Upper lobe of left lung (tissue), 4 donors: ENCODE measurements at regions not wholly inside any gene's neighbourhood (a gene's known extent, or its start where the extent isn't known, plus 50 kb on each side); places are given as distances from the start of the nearest gene placed in this dataset.

Experiments used
- EP300 ChIP-seq, 4 donors: sonication (generic); formaldehyde crosslinking; IDR thresholded peaks; one replicate each; pipeline ENCODE4 v1.5.1; 2017; ENCODE audit warnings: antibody characterized with exemption in 4 of 4, control low read depth in 2 of 4
- POLR2A ChIP-seq, 4 donors: fragments of 450-650 bp; IDR thresholded peaks; one replicate each; pipeline ENCODE4 v1.5.1; 2016 to 2017; ENCODE audit warnings: antibody characterized with exemption in 4 of 4, mild to moderate bottlenecking in 2 of 4
- POLR2AphosphoS5 ChIP-seq, 2 donors: sonication (generic); formaldehyde crosslinking; IDR thresholded peaks; one replicate each; pipeline ENCODE4 v1.5.1; 2017; ENCODE audit warnings: antibody characterized with exemption in 2 of 2
- TF ChIP-seq, protein P1 (sequence below), 6 experiments: fragments of 450-650 bp in 4 of 6; fragments of 200-600 bp in 2 of 6; sonication (generic) in 2 of 6; IDR thresholded peaks; one replicate each; pipeline ENCODE4 v1.5.1; 2016 to 2019; ENCODE audit warnings: antibody characterized with exemption in 6 of 6

DNA sequence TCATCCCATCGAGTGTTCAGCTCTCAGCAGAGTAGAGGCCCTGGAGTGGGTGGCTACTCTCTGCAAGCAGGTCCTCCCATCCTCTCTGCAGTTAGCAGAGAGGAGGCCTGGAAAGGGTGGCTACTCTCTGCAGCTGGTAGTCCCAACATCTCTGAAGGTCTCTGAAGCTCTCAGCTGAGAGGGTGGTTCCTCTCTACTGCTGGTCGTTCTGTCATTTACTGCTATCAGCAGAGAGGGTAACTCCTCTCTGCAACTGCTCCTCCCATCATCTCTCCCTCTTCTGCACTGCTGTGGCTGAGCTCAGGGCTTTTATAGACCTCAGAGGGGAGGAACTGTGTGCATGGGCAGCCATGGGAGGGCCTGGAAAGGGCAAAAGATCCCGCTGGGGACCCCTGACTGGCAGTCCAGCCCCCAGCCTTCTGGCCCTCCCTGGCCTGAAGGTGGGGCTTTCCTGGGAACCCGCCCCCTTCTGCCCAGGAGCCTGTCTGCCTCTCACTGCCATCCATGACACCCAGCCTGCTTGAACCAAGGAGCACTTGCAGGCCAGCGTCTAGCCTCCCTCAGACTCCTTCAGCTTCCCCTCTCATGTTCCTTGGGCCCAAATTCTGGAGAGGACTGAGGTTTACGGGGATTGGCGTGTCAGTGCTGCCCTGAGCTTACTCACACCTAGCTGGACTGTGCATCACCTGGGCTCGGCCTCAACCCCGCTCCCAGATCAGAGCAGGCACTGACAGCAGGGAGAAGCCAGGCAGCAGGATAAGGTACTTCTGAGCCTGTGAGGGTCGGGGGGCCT, 898.3 kb upstream of the NEGR1 start:
- TF ChIP-seq, protein P1, sequence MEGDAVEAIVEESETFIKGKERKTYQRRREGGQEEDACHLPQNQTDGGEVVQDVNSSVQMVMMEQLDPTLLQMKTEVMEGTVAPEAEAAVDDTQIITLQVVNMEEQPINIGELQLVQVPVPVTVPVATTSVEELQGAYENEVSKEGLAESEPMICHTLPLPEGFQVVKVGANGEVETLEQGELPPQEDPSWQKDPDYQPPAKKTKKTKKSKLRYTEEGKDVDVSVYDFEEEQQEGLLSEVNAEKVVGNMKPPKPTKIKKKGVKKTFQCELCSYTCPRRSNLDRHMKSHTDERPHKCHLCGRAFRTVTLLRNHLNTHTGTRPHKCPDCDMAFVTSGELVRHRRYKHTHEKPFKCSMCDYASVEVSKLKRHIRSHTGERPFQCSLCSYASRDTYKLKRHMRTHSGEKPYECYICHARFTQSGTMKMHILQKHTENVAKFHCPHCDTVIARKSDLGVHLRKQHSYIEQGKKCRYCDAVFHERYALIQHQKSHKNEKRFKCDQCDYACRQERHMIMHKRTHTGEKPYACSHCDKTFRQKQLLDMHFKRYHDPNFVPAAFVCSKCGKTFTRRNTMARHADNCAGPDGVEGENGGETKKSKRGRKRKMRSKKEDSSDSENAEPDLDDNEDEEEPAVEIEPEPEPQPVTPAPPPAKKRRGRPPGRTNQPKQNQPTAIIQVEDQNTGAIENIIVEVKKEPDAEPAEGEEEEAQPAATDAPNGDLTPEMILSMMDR (IDR thresholded peaks at IDR 0.05) = no peak
- no peak for TF ChIP-seq POLR2A (IDR thresholded peaks at IDR 0.05)
- TF ChIP-seq POLR2AphosphoS5 (IDR thresholded peaks at IDR 0.05) = no peak
- no peak for TF ChIP-seq EP300 (IDR thresholded peaks at IDR 0.05)
